K562 (cell line): ENCODE measurements at regions not wholly inside any gene's neighbourhood (a gene's known extent, or its start where the extent isn't known, plus 50 kb on each side); places are given as distances from the start of the nearest gene placed in this dataset.

Experiments
- CBFA2T3 ChIP-seq: fragments of 450-650 bp; IDR thresholded peaks from 2 replicates; pipeline ENCODE4 v1.6.1; 2017
- FOXJ2 ChIP-seq: fragments of 200-800 bp; sonication (Bioruptor generic); IDR thresholded peaks from 2 replicates; pipeline ENCODE4 v1.6.1; 2016; ENCODE audit warnings: missing genetic modification characterization, missing compliant biosample characterization
- HNRNPL ChIP-seq: fragments of 200-400 bp; formaldehyde crosslinking; IDR thresholded peaks from 2 replicates; pipeline ENCODE4 v1.6.1; 2017; ENCODE audit warnings: low read depth, mild to moderate bottlenecking, low read length
- ILF3 ChIP-seq: fragments of 450-650 bp; IDR thresholded peaks from 2 replicates; pipeline ENCODE4 v1.6.1; 2018; ENCODE audit warnings: antibody characterized with exemption, mild to moderate bottlenecking, moderate library complexity, borderline replicate concordance
- SAP30 ChIP-seq: fragments of 200-600 bp; sonication (generic); IDR thresholded peaks from 2 replicates; pipeline ENCODE4 v1.6.1; 2012; ENCODE audit warnings: borderline replicate concordance, low read depth, mild to moderate bottlenecking, moderate library complexity, low read length, control low read depth, inconsistent platforms; ENCODE audit not compliant: insufficient read depth, poor library complexity, severe bottlenecking
- ZNF274 ChIP-seq: IDR thresholded peaks from 2 replicates; pipeline ENCODE4 v1.6.1; 2011; ENCODE audit warnings: low read depth, mild to moderate bottlenecking, low read length, moderate library complexity, borderline replicate concordance
- TF ChIP-seq, protein P1 (sequence below): fragments of 200-800 bp; sonication (Bioruptor generic); IDR thresholded peaks from 2 replicates; pipeline ENCODE4 v1.6.1; 2016; ENCODE audit warnings: missing genetic modification characterization, missing compliant biosample characterization
- TF ChIP-seq, protein P2 (sequence below), 2 experiments: fragments of 450-650 bp; conservative IDR thresholded peaks; 2 replicates each; pipeline ENCODE4 v1.6.1; 2017; ENCODE audit warnings: mild to moderate bottlenecking in 2 of 2, moderate library complexity in 2 of 2
- TF ChIP-seq, protein P3 (sequence below): fragments of 250-450 bp; sonication (Bioruptor Pico); IDR thresholded peaks from 2 replicates; pipeline ENCODE4 v1.4.0; 2020
- TF ChIP-seq, protein P4 (sequence below), 2 experiments: fragments of 150-350 bp in 1 of 2; IDR thresholded peaks; 2 replicates each; pipeline ENCODE4 v1.6.1; 2012 to 2016; ENCODE audit warnings: low read depth in 2 of 2, low read length in 2 of 2, mild to moderate bottlenecking in 1 of 2, moderate library complexity in 1 of 2
- TF ChIP-seq, protein P5 (sequence below): fragments of 200-800 bp; sonication (Bioruptor generic); IDR thresholded peaks from 2 replicates; pipeline ENCODE4 v1.6.1; 2017; ENCODE audit warnings: missing genetic modification characterization, missing compliant biosample characterization

DNA sequence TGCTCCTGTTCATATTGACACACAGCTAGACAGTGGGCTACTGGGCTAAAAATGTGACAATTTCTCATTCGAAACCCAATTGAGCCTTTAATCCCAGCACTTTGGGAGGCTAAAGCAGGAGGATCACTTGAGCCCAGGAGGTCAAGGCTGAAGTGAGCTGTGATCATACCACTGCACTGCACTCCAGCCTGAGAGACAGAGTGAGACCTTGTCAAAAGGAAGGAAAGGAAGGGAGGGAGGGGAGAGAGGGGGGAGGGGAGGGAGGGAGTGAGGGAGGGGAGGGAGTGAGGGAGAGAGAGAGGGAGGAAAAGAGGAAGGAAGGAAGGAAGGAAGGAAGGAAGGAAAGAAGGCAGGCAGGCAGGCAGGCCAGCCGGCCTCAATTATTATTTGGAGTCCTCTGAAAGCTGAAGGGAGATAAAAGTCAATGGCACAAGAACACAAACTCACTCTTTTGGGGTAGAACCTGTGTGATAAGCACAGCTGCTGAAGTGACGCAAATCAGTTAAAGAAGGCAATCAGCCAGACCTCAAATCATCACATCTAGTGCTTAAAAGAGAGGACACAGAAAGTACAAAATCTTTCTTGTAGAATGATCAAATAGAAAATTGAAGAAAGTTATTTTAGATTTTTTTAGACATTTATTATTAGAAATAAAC, 98.1 kb downstream of the CCDC71L start (continued):
- TF ChIP-seq, protein P1, sequence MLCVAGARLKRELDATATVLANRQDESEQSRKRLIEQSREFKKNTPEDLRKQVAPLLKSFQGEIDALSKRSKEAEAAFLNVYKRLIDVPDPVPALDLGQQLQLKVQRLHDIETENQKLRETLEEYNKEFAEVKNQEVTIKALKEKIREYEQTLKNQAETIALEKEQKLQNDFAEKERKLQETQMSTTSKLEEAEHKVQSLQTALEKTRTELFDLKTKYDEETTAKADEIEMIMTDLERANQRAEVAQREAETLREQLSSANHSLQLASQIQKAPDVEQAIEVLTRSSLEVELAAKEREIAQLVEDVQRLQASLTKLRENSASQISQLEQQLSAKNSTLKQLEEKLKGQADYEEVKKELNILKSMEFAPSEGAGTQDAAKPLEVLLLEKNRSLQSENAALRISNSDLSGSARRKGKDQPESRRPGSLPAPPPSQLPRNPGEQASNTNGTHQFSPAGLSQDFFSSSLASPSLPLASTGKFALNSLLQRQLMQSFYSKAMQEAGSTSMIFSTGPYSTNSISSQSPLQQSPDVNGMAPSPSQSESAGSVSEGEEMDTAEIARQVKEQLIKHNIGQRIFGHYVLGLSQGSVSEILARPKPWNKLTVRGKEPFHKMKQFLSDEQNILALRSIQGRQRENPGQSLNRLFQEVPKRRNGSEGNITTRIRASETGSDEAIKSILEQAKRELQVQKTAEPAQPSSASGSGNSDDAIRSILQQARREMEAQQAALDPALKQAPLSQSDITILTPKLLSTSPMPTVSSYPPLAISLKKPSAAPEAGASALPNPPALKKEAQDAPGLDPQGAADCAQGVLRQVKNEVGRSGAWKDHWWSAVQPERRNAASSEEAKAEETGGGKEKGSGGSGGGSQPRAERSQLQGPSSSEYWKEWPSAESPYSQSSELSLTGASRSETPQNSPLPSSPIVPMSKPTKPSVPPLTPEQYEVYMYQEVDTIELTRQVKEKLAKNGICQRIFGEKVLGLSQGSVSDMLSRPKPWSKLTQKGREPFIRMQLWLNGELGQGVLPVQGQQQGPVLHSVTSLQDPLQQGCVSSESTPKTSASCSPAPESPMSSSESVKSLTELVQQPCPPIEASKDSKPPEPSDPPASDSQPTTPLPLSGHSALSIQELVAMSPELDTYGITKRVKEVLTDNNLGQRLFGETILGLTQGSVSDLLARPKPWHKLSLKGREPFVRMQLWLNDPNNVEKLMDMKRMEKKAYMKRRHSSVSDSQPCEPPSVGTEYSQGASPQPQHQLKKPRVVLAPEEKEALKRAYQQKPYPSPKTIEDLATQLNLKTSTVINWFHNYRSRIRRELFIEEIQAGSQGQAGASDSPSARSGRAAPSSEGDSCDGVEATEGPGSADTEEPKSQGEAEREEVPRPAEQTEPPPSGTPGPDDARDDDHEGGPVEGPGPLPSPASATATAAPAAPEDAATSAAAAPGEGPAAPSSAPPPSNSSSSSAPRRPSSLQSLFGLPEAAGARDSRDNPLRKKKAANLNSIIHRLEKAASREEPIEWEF: no peak
- TF ChIP-seq, protein P2, sequence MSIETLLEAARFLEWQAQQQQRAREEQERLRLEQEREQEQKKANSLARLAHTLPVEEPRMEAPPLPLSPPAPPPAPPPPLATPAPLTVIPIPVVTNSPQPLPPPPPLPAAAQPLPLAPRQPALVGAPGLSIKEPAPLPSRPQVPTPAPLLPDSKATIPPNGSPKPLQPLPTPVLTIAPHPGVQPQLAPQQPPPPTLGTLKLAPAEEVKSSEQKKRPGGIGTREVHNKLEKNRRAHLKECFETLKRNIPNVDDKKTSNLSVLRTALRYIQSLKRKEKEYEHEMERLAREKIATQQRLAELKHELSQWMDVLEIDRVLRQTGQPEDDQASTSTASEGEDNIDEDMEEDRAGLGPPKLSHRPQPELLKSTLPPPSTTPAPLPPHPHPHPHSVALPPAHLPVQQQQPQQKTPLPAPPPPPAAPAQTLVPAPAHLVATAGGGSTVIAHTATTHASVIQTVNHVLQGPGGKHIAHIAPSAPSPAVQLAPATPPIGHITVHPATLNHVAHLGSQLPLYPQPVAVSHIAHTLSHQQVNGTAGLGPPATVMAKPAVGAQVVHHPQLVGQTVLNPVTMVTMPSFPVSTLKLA (conservative IDR thresholded peaks at IDR 0.05): peak in 1 of 2 experiments; percentile 14; a peak in 1 of 4 replicates
- no peak for TF ChIP-seq ILF3
- peak; percentile 80 for TF ChIP-seq CBFA2T3
- TF ChIP-seq, protein P3, sequence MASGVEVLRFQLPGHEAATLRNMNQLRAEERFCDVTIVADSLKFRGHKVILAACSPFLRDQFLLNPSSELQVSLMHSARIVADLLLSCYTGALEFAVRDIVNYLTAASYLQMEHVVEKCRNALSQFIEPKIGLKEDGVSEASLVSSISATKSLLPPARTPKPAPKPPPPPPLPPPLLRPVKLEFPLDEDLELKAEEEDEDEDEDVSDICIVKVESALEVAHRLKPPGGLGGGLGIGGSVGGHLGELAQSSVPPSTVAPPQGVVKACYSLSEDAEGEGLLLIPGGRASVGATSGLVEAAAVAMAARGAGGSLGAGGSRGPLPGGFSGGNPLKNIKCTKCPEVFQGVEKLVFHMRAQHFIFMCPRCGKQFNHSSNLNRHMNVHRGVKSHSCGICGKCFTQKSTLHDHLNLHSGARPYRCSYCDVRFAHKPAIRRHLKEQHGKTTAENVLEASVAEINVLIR (CRISPR knock-in tag): 0 out of 2 replicates have a peak, but pooled peaks have one; percentile 15
- no peak for TF ChIP-seq HNRNPL
- TF ChIP-seq SAP30: no peak
- TF ChIP-seq, protein P4, sequence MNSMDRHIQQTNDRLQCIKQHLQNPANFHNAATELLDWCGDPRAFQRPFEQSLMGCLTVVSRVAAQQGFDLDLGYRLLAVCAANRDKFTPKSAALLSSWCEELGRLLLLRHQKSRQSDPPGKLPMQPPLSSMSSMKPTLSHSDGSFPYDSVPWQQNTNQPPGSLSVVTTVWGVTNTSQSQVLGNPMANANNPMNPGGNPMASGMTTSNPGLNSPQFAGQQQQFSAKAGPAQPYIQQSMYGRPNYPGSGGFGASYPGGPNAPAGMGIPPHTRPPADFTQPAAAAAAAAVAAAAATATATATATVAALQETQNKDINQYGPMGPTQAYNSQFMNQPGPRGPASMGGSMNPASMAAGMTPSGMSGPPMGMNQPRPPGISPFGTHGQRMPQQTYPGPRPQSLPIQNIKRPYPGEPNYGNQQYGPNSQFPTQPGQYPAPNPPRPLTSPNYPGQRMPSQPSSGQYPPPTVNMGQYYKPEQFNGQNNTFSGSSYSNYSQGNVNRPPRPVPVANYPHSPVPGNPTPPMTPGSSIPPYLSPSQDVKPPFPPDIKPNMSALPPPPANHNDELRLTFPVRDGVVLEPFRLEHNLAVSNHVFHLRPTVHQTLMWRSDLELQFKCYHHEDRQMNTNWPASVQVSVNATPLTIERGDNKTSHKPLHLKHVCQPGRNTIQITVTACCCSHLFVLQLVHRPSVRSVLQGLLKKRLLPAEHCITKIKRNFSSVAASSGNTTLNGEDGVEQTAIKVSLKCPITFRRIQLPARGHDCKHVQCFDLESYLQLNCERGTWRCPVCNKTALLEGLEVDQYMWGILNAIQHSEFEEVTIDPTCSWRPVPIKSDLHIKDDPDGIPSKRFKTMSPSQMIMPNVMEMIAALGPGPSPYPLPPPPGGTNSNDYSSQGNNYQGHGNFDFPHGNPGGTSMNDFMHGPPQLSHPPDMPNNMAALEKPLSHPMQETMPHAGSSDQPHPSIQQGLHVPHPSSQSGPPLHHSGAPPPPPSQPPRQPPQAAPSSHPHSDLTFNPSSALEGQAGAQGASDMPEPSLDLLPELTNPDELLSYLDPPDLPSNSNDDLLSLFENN (IDR thresholded peaks at IDR 0.05; ENCODE audit: low read depth in 2 of 2, low read length in 2 of 2): 0 out of 4 replicates have a peak, but pooled peaks of 1 of the 2 experiments have one; percentile 26
- TF ChIP-seq ZNF274: no peak
- peak; percentile 77 for TF ChIP-seq FOXJ2 (tag)
- TF ChIP-seq, protein P5, sequence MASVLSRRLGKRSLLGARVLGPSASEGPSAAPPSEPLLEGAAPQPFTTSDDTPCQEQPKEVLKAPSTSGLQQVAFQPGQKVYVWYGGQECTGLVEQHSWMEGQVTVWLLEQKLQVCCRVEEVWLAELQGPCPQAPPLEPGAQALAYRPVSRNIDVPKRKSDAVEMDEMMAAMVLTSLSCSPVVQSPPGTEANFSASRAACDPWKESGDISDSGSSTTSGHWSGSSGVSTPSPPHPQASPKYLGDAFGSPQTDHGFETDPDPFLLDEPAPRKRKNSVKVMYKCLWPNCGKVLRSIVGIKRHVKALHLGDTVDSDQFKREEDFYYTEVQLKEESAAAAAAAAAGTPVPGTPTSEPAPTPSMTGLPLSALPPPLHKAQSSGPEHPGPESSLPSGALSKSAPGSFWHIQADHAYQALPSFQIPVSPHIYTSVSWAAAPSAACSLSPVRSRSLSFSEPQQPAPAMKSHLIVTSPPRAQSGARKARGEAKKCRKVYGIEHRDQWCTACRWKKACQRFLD (CRISPR knock-in tag): no peak
